Right atrium auricular region (tissue), 2 donors: ENCODE measurements at regions not wholly inside any gene's neighbourhood (a gene's known extent, or its start where the extent isn't known, plus 50 kb on each side); places are given as distances from the start of the nearest gene placed in this dataset.

Experiments
- DNase-seq: peaks from one replicate; pipeline ENCODE4 v3.0.0-alpha.2; 2019; ENCODE audit warnings: low spot score
- H3K27ac ChIP-seq, 2 donors: fragments of 200-600 bp; sonication (generic); 1 replicate in 1 of 2; 2 replicates in 1 of 2; pipeline ENCODE4 v1.5.1; 2016 to 2019
- H3K27me3 ChIP-seq, 2 donors: fragments of 200-600 bp; sonication (generic); one replicate each; pipeline versions ENCODE4 v1.5.1 to v1.6.0; 2017 to 2019
- H3K36me3 ChIP-seq: fragments of 200-600 bp; sonication (generic); one replicate; pipeline ENCODE4 v1.5.1; 2016
- H3K4me1 ChIP-seq, 2 donors: fragments of 200-600 bp; sonication (generic); one replicate each; pipeline versions ENCODE4 v1.5.1 to v1.6.0; 2017 to 2019
- H3K4me3 ChIP-seq, 2 donors: fragments of 200-600 bp; sonication (generic); 1 replicate in 1 of 2; 2 replicates in 1 of 2; pipeline ENCODE4 v1.5.1; 2017 to 2019; ENCODE audit warnings: mild to moderate bottlenecking in 1 of 2, moderate library complexity in 1 of 2
- H3K9me3 ChIP-seq, 2 donors: fragments of 200-600 bp; sonication (generic); one replicate each; pipeline ENCODE4 v1.5.1; 2019
- CTCF ChIP-seq, 2 donors: fragments of 200-600 bp; sonication (generic); IDR thresholded peaks; one replicate each; pipeline ENCODE4 v1.5.1; 2019; ENCODE audit warnings: antibody characterized with exemption in 2 of 2

- TF ChIP-seq CTCF (IDR thresholded peaks at IDR 0.05), result no peak
- no peaks in the 10 kb centered on the region for H3K9me3 ChIP-seq
- DNase-seq, result no peak
- peak overlapping the region in 1 of 2 donors; percentile 4 for H3K4me3 ChIP-seq
- H3K27ac ChIP-seq, result no peak overlapping the region
- peaks cover 0 to 10% of the 10 kb centered on the region in 2 donors for H3K4me1 ChIP-seq
- H3K36me3 ChIP-seq, result no peaks in the 10 kb centered on the region
- no peaks in the 10 kb centered on the region for H3K27me3 ChIP-seq
Measured at GRCh38 chr6:118748311-118749062, 97.1 kb upstream of the CEP85L start.

- Histone ChIP-seq H3K4me3 (no peak overlapping the region), H3K4me1 (peaks cover 0 to 10% of the 10 kb centered on the region in 2 donors), H3K9me3 (no peaks in the 10 kb centered on the region), H3K27ac (no peak overlapping the region), H3K36me3 (no peaks in the 10 kb centered on the region), H3K27me3 (no peaks in the 10 kb centered on the region)
- DNase-seq, result no peak
- no peak for TF ChIP-seq CTCF (IDR thresholded peaks at IDR 0.05)
Measured at GRCh38 chr6:118746825-118747174, 95.4 kb upstream of the CEP85L start.

GRCh38 chr6:118746145-118746824, 94.9 kb upstream of the CEP85L start:
- H3K9me3 ChIP-seq, result no peaks in the 10 kb centered on the region
- H3K4me1 ChIP-seq, result peaks cover 0 to 10% of the 10 kb centered on the region in 2 donors
- no peaks in the 10 kb centered on the region for H3K36me3 ChIP-seq
- no peak overlapping the region for H3K27ac ChIP-seq
- H3K27me3 ChIP-seq, result no peaks in the 10 kb centered on the region
- DNase-seq, result no peak
- H3K4me3 ChIP-seq, result no peak overlapping the region
- no peak for TF ChIP-seq CTCF (IDR thresholded peaks at IDR 0.05)

GRCh38 chr6:118745156-118745555, 93.8 kb upstream of the CEP85L start:
- TF ChIP-seq CTCF (IDR thresholded peaks at IDR 0.05), result no peak
- Histone ChIP-seq H3K36me3 (no peaks in the 10 kb centered on the region), H3K4me1 (peaks cover 0 to 10% of the 10 kb centered on the region in 2 donors), H3K4me3 (no peak overlapping the region), H3K27ac (no peak overlapping the region), H3K9me3 (no peaks in the 10 kb centered on the region), H3K27me3 (no peaks in the 10 kb centered on the region)
- no peak for DNase-seq

- peaks cover 0 to 10% of the 10 kb centered on the region in 2 donors for H3K4me1 ChIP-seq
- no peaks in the 10 kb centered on the region for H3K36me3 ChIP-seq
- H3K27me3 ChIP-seq, result no peaks in the 10 kb centered on the region
- TF ChIP-seq CTCF (IDR thresholded peaks at IDR 0.05), result no peak
- H3K9me3 ChIP-seq, result no peaks in the 10 kb centered on the region
- DNase-seq, result no peak
- no peak overlapping the region for H3K27ac ChIP-seq
- H3K4me3 ChIP-seq, result no peak overlapping the region
Measured at GRCh38 chr6:118744261-118744941, 93.0 kb upstream of the CEP85L start.
